K562 (cell line): ENCODE measurements at regions not wholly inside any gene's neighbourhood (a gene's known extent, or its start where the extent isn't known, plus 50 kb on each side); places are given as distances from the start of the nearest gene placed in this dataset.

Source experiments
- ATAC-seq: fragments of 200-7000 bp; cut with Tn5 transposase; 3 replicates; pipeline ENCODE4 v1.9.1; 2020; ENCODE audit warnings: moderate library complexity
- BruUV-seq: library from RNA; stranded (reverse); fragments of 400-500 nt; replicated peaks from 2 replicates; lab custom pipeline; 2021; lab: Mats Ljungman, UMichigan
- CTCF ChIA-PET: fragments of 300-600 bp; formaldehyde crosslinking; extraction: SDS; loops from one replicate; lab custom pipeline; 2021; ENCODE audit warnings: low intra/inter-chr PET ratio; lab: Yijun Ruan, JAX
- POLR2A ChIA-PET: fragments of 300-600, 350-650 bp; sonication (Branson Sonifier 250); formaldehyde crosslinking; extraction: SDS; loops from one replicate; lab custom pipeline; 2021; ENCODE audit warnings: antibody characterized with exemption, inconsistent platforms; lab: Yijun Ruan, JAX
- DNase-seq, 4 experiments: peaks; one replicate each; pipeline versions ENCODE4 v3.0.0 to v3.0.0-alpha.2; 2011 to 2018; ENCODE audit warnings: low spot score in 3 of 4, mixed read lengths in 3 of 4; ENCODE audit errors: extremely low read depth in 1 of 4
- FAIRE-seq: peaks from 2 replicates; lab custom pipeline; 2011; peaks lifted over from hg19 to GRCh38; lab: Jason Lieb, UNC
- H2AFZ ChIP-seq: 2 replicates; pipeline ENCODE4 v1.6.0; 2011; ENCODE audit warnings: low read depth, low read length, control low read depth, inconsistent platforms
- H3K27ac ChIP-seq: fragments of 200-600 bp; 3 replicates; pipeline ENCODE4 v1.8.0; 2011; ENCODE audit warnings: low read depth, mild to moderate bottlenecking, control low read depth, inconsistent platforms, low read length, moderate library complexity, mixed read lengths; ENCODE audit errors: extremely low read depth
- H3K27me3 ChIP-seq, 2 experiments: fragments of 300-600 bp in 1 of 2; 2 replicates in 1 of 2; 3 replicates in 1 of 2; pipeline versions ENCODE4 v1.6.0 to v1.8.0; 2011; ENCODE audit warnings: inconsistent platforms in 2 of 2, low read length in 2 of 2, mild to moderate bottlenecking in 1 of 2, mixed read lengths in 1 of 2, moderate library complexity in 1 of 2; ENCODE audit not compliant: control insufficient read depth in 2 of 2, insufficient read depth in 2 of 2
- H3K36me3 ChIP-seq: fragments of 300-600 bp; 3 replicates; pipeline ENCODE4 v1.8.0; 2011; ENCODE audit warnings: mild to moderate bottlenecking, low read length, inconsistent platforms; ENCODE audit not compliant: control insufficient read depth, insufficient read depth
- H3K4me1 ChIP-seq, 2 experiments: fragments of 200-600 bp in 1 of 2; replicated peaks in 1 of 2; 2 replicates in 1 of 2; 3 replicates in 1 of 2; pipeline versions ENCODE4 v1.5.1 to v1.8.0; 2011; ENCODE audit warnings: inconsistent platforms in 2 of 2, low read length in 2 of 2, mild to moderate bottlenecking in 1 of 2, mixed read lengths in 1 of 2, moderate library complexity in 1 of 2; ENCODE audit not compliant: control insufficient read depth in 2 of 2, insufficient read depth in 2 of 2
- H3K4me2 ChIP-seq: 2 replicates; pipeline ENCODE4 v1.6.1; 2011; ENCODE audit warnings: low read length, control low read depth, inconsistent platforms, mixed read lengths; ENCODE audit not compliant: insufficient read depth
- H3K4me3 ChIP-seq: fragments of 200-600 bp; sonication (generic), shearing (Covaris generic); 2 replicates; pipeline ENCODE4 v1.5.1; 2016; ENCODE audit warnings: control low read depth, inconsistent platforms
- H3K79me2 ChIP-seq: fragments of 200-600 bp; 3 replicates; pipeline ENCODE4 v1.8.0; 2011; ENCODE audit warnings: low read length, inconsistent platforms; ENCODE audit not compliant: control insufficient read depth, insufficient read depth
- H3K9ac ChIP-seq, 2 experiments: 2 replicates each; pipeline versions ENCODE4 v1.6.0 to v1.6.1; 2011; ENCODE audit warnings: low read depth in 2 of 2, low read length in 2 of 2, control low read depth in 1 of 2, inconsistent platforms in 1 of 2, mild to moderate bottlenecking in 1 of 2, mixed read lengths in 1 of 2; ENCODE audit not compliant: insufficient read depth in 1 of 2
- H3K9me1 ChIP-seq: one replicate; pipeline ENCODE4 v1.6.0; 2011; ENCODE audit warnings: inconsistent platforms, mild to moderate bottlenecking, low read length, moderate library complexity; ENCODE audit not compliant: control insufficient read depth, insufficient read depth
- H3K9me3 ChIP-seq: replicated peaks from 2 replicates; pipeline ENCODE4 v1.5.1; 2011; ENCODE audit warnings: low read depth, low read length, inconsistent platforms; ENCODE audit not compliant: control insufficient read depth, insufficient read depth
- H4K20me1 ChIP-seq: replicated peaks from 2 replicates; pipeline ENCODE4 v1.6.1; 2011; ENCODE audit warnings: low read length, inconsistent platforms, mixed read lengths; ENCODE audit not compliant: control insufficient read depth, insufficient read depth
- CEBPG ChIP-seq, 3 experiments: fragments of 200-800 bp in 1 of 3; sonication (Bioruptor generic) in 1 of 3; sonication (generic) in 1 of 3; formaldehyde crosslinking in 1 of 3; IDR thresholded peaks in 2 of 3; conservative IDR thresholded peaks in 1 of 3; 2 replicates each; pipeline versions ENCODE4 v1.6.1 to v1.8.0; 2016 to 2022; ENCODE audit warnings: missing compliant biosample characterization in 2 of 3, missing genetic modification characterization in 2 of 3, mild to moderate bottlenecking in 1 of 3, missing genetic modification reagents in 1 of 3
- EWSR1 ChIP-seq: fragments of 450-650 bp; IDR thresholded peaks from 2 replicates; pipeline ENCODE4 v1.6.1; 2018; ENCODE audit warnings: borderline replicate concordance, mild to moderate bottlenecking, low read depth, moderate library complexity; ENCODE audit not compliant: partially characterized antibody
- GATAD2B ChIP-seq: fragments of 450-650 bp; IDR thresholded peaks from 2 replicates; pipeline ENCODE4 v1.6.1; 2017; ENCODE audit warnings: mild to moderate bottlenecking, borderline replicate concordance
- KAT2B ChIP-seq: IDR thresholded peaks from one replicate; pipeline ENCODE4 v1.6.1; 2012; ENCODE audit warnings: low read depth, mild to moderate bottlenecking, control low read depth, inconsistent platforms, low read length, moderate library complexity
- POLR2AphosphoS2 ChIP-seq: IDR thresholded peaks from 2 replicates; pipeline ENCODE4 v1.6.1; 2012; ENCODE audit warnings: low read length, improper control_type of control experiment
- PPARD ChIP-seq: fragments of 250-450 bp; sonication (Bioruptor Pico); IDR thresholded peaks from 2 replicates; pipeline ENCODE4 v1.8.0; 2022; ENCODE audit warnings: inconsistent platforms, mild to moderate bottlenecking, moderate library complexity
- SNIP1 ChIP-seq: fragments of 450-650 bp; IDR thresholded peaks from 2 replicates; pipeline ENCODE4 v1.7.1; 2017; ENCODE audit warnings: low read depth, mild to moderate bottlenecking
- TAF9B ChIP-seq: fragments of 450-650 bp; IDR thresholded peaks from 2 replicates; pipeline ENCODE4 v1.6.1; 2018; ENCODE audit warnings: mild to moderate bottlenecking; ENCODE audit not compliant: partially characterized antibody
- ZNF134 ChIP-seq: fragments of 250-450 bp; sonication (Bioruptor Pico); conservative IDR thresholded peaks from 2 replicates; pipeline ENCODE4 v1.4.0; 2020
- ZNF217 ChIP-seq: sonication (generic); formaldehyde crosslinking; IDR thresholded peaks from 2 replicates; pipeline ENCODE4 v1.8.0; 2022; ENCODE audit warnings: mild to moderate bottlenecking, missing genetic modification reagents
- ZZZ3 ChIP-seq: fragments of 450-650 bp; IDR thresholded peaks from 2 replicates; pipeline ENCODE4 v1.6.1; 2016; ENCODE audit warnings: antibody characterized with exemption, mild to moderate bottlenecking, moderate library complexity
- WGBS: fragments of 100-300 bp; shearing (Covaris generic); methylation state at CpG from one replicate; pipeline ENCODE4 v1.1.6; 2016; ENCODE audit warnings: low coverage, mixed read lengths; ENCODE audit not compliant: insufficient coverage; ENCODE audit errors: missing lambda C conversion rate; 5-methylcytosine and 5-hydroxymethylcytosine counted together
- in situ Hi-C: fragments of 300-500 bp; cut with MboI; formaldehyde crosslinking; loops from 4 replicates; pipeline ENCODE4 v1.15.0; 2018; ENCODE audit warnings: inconsistent platforms, mixed read lengths
- intact Hi-C: fragments of 100-400 bp; cut with micrococcal nuclease; formaldehyde crosslinking; loops from 2 replicates; pipeline ENCODE4 v1.14.2; 2022
- TF ChIP-seq, protein P1 (sequence below): sonication (generic); formaldehyde crosslinking; IDR thresholded peaks from 2 replicates; pipeline ENCODE4 v1.8.0; 2022; ENCODE audit warnings: mild to moderate bottlenecking, missing genetic modification reagents
- TF ChIP-seq, protein P2 (sequence below): sonication (generic); formaldehyde crosslinking; IDR thresholded peaks from 2 replicates; pipeline ENCODE4 v1.8.0; 2022; ENCODE audit warnings: missing genetic modification reagents, mild to moderate bottlenecking, borderline replicate concordance
- TF ChIP-seq, protein P3 (sequence below): fragments of 450-650 bp; IDR thresholded peaks from one replicate; pipeline ENCODE4 v1.6.1; 2018; ENCODE audit warnings: mild to moderate bottlenecking, moderate library complexity; ENCODE audit not compliant: partially characterized antibody
- TF ChIP-seq, protein P4 (sequence below): sonication (generic); formaldehyde crosslinking; IDR thresholded peaks from 2 replicates; pipeline ENCODE4 v1.8.1; 2022; ENCODE audit warnings: missing genetic modification reagents

DNA sequence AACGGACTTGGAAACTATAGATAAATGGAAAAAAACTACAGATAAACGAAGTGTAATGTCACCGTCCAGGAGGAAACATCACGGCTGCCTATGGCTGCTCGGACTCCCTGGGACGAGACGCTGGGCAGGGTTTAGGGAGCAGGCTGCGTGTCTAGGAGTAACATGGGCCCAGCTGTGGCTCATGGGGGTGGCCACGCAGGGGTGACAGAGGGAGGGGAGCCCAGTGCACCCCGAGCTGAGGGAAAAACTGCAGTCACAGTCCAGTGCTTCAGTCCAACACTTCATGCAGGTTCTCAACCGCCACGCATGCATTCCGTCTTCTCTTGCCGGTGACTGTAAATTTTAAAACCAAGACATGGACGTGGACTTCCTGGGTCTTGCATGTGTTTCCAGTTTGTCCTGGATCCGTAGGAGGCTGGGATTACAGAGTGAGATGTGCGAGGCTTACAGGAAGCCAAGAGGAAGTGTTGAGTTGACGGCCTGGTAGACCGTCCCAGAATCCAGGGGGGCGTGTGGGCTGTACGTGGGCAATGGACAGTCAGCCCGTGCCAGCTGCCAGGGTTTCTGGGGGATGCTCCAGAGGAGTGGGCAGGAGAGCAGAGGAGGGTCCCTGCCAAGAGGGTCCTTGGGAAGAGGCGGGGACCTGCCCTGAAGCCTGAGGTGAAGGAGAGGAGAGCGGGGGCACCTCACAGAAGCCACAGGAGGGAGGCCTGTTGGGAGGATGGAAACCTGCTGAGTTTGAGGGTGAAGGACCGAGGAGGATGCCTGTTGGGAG is 691.4 kb downstream of the BRD1 start:
- Histone ChIP-seq H3K36me3 (no peaks in the 10 kb centered on the region), H3K4me1 (no peaks in the 10 kb centered on the region), H3K79me2 (no peaks in the 10 kb centered on the region), H3K9me1 (no peaks in the 10 kb centered on the region), H4K20me1 (no peaks in the 10 kb centered on the region), H2AFZ (no peak overlapping the region), H3K9ac (no peak overlapping the region), H3K4me2 (no peak overlapping the region), H3K9me3 (no peaks in the 10 kb centered on the region), H3K27ac (no peak overlapping the region), H3K4me3 (no peak overlapping the region), H3K27me3 (peaks cover 0 to 13% of the 10 kb centered on the region in 2 experiments; a peak in 2 of 5 replicates)
- FAIRE-seq (no peak), DNase-seq (no peak), ATAC-seq (no peak)
- ChIA-PET CTCF (no interaction called here), POLR2A (no interaction called here)
- intact Hi-C loops: no loop called here
- 0% methylated on average over 17 of the region's 25 CpGs for WGBS
- no TSS peak for BruUV-seq
- in situ Hi-C loops: no loop called here
- no peak for TF ChIP-seq SNIP1
- TF ChIP-seq, protein P1, sequence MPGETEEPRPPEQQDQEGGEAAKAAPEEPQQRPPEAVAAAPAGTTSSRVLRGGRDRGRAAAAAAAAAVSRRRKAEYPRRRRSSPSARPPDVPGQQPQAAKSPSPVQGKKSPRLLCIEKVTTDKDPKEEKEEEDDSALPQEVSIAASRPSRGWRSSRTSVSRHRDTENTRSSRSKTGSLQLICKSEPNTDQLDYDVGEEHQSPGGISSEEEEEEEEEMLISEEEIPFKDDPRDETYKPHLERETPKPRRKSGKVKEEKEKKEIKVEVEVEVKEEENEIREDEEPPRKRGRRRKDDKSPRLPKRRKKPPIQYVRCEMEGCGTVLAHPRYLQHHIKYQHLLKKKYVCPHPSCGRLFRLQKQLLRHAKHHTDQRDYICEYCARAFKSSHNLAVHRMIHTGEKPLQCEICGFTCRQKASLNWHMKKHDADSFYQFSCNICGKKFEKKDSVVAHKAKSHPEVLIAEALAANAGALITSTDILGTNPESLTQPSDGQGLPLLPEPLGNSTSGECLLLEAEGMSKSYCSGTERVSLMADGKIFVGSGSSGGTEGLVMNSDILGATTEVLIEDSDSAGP: no peak
- TF ChIP-seq, protein P2, sequence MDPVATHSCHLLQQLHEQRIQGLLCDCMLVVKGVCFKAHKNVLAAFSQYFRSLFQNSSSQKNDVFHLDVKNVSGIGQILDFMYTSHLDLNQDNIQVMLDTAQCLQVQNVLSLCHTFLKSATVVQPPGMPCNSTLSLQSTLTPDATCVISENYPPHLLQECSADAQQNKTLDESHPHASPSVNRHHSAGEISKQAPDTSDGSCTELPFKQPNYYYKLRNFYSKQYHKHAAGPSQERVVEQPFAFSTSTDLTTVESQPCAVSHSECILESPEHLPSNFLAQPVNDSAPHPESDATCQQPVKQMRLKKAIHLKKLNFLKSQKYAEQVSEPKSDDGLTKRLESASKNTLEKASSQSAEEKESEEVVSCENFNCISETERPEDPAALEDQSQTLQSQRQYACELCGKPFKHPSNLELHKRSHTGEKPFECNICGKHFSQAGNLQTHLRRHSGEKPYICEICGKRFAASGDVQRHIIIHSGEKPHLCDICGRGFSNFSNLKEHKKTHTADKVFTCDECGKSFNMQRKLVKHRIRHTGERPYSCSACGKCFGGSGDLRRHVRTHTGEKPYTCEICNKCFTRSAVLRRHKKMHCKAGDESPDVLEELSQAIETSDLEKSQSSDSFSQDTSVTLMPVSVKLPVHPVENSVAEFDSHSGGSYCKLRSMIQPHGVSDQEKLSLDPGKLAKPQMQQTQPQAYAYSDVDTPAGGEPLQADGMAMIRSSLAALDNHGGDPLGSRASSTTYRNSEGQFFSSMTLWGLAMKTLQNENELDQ: no peak
- no peak for TF ChIP-seq ZNF134
- TF ChIP-seq ZZZ3: no peak
- no peak for TF ChIP-seq TAF9B
- TF ChIP-seq, protein P3, sequence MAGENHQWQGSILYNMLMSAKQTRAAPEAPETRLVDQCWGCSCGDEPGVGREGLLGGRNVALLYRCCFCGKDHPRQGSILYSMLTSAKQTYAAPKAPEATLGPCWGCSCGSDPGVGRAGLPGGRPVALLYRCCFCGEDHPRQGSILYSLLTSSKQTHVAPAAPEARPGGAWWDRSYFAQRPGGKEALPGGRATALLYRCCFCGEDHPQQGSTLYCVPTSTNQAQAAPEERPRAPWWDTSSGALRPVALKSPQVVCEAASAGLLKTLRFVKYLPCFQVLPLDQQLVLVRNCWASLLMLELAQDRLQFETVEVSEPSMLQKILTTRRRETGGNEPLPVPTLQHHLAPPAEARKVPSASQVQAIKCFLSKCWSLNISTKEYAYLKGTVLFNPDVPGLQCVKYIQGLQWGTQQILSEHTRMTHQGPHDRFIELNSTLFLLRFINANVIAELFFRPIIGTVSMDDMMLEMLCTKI: no peak
- no peak for TF ChIP-seq CEBPG (CRISPR knock-in tag; IDR thresholded peaks at IDR 0.05)
- no peak for TF ChIP-seq CEBPG (tag; conservative IDR thresholded peaks at IDR 0.05 in 1 of 2, IDR thresholded peaks at IDR 0.05 in 1 of 2)
- TF ChIP-seq POLR2AphosphoS2: no peak
- no peak for TF ChIP-seq ZNF217 (CRISPR knock-in tag)
- no peak for TF ChIP-seq EWSR1
- TF ChIP-seq, protein P4, sequence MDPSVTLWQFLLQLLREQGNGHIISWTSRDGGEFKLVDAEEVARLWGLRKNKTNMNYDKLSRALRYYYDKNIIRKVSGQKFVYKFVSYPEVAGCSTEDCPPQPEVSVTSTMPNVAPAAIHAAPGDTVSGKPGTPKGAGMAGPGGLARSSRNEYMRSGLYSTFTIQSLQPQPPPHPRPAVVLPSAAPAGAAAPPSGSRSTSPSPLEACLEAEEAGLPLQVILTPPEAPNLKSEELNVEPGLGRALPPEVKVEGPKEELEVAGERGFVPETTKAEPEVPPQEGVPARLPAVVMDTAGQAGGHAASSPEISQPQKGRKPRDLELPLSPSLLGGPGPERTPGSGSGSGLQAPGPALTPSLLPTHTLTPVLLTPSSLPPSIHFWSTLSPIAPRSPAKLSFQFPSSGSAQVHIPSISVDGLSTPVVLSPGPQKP (CRISPR knock-in tag): no peak
- TF ChIP-seq GATAD2B: no peak
- no peak for TF ChIP-seq PPARD (CRISPR knock-in tag)
- no peak for TF ChIP-seq KAT2B
